Activated B cell treated with CpG ODN at 0.5 μM for 24 hours (primary cell): ENCODE measurements at regions not wholly inside any gene's neighbourhood (a gene's known extent, or its start where the extent isn't known, plus 50 kb on each side); places are given as distances from the start of the nearest gene placed in this dataset.

ENCODE experiments used
- ATAC-seq: fragments of 200-7000 bp; cut with Tn5 transposase; one replicate; pipeline ENCODE4 v1.10.0; 2021; ENCODE audit warnings: low read depth, mild to moderate bottlenecking, moderate library complexity
- CTCF ChIA-PET: fragments of 350-600 bp; sonication (Branson Sonifier 250); formaldehyde crosslinking; loops from one replicate; lab custom pipeline; 2021; ENCODE audit warnings: antibody characterized with exemption; lab: Charles Lee
- POLR2A ChIA-PET: fragments of 350-600 bp; sonication (Branson Sonifier 250); formaldehyde crosslinking; loops from one replicate; lab custom pipeline; 2021; ENCODE audit warnings: antibody characterized with exemption; lab: Charles Lee
- DNase-seq: peaks from one replicate; pipeline ENCODE4 v3.0.0; 2022
- H3K27ac Mint-ChIP-seq: one replicate; pipeline ENCODE4 v1.8.0; 2020; ENCODE audit warnings: mixed read lengths
- H3K27me3 Mint-ChIP-seq: one replicate; pipeline ENCODE4 v1.8.0; 2021; ENCODE audit warnings: mixed read lengths
- H3K36me3 Mint-ChIP-seq: one replicate; pipeline ENCODE4 v1.8.0; 2021; ENCODE audit warnings: low read depth, mixed read lengths
- H3K4me1 Mint-ChIP-seq: one replicate; pipeline ENCODE4 v1.8.0; 2021; ENCODE audit warnings: mixed read lengths
- H3K4me3 Mint-ChIP-seq: one replicate; pipeline ENCODE4 v1.8.0; 2020; ENCODE audit warnings: mild to moderate bottlenecking, mixed read lengths
- H3K9me3 Mint-ChIP-seq: one replicate; pipeline ENCODE4 v1.8.0; 2020; ENCODE audit warnings: mixed read lengths
- CTCF ChIP-seq: fragments of 200-600 bp; IDR thresholded peaks from one replicate; pipeline ENCODE4 v1.8.0; 2022; ENCODE audit warnings: antibody characterized with exemption, mild to moderate bottlenecking
- intact Hi-C: fragments of 100-400 bp; cut with micrococcal nuclease; formaldehyde crosslinking; loops from one replicate; pipeline ENCODE4 v1.15.1; 2024

DNA sequence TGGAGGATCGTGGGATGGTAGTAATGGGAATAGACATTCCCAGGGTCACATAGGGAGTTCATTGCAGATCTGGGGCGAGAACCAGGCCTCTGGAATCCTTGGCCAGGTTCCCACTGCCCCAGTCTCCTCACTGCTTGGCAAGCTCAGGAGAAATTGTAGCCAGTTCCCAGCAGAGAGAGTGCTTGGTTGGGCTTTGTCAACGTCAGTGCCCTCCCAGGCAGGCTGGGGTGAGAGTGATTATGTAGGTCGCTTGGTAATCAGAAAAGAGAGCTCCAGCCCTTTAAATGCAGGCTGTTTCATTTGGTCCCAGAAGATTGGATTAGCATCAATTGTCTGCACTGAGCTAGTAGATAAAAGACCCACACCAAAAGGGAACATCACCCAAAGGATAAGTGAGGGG, 51.8 kb upstream of the GALNT10 start:
- intact Hi-C loops = no loop called here
- DNase-seq (no peak), ATAC-seq (no peak)
- H3K4me1 Mint-ChIP-seq = no peaks in the 10 kb centered on the region
- ChIA-PET CTCF (no interaction called here), POLR2A (no interaction called here)
- TF ChIP-seq CTCF = no peak
- H3K27ac Mint-ChIP-seq = no peak overlapping the region
- no peak overlapping the region for H3K4me3 Mint-ChIP-seq
- H3K36me3 Mint-ChIP-seq = no peaks in the 10 kb centered on the region
- H3K9me3 Mint-ChIP-seq = no peaks in the 10 kb centered on the region
- peaks cover 11% of the 10 kb centered on the region for H3K27me3 Mint-ChIP-seq

DNA sequence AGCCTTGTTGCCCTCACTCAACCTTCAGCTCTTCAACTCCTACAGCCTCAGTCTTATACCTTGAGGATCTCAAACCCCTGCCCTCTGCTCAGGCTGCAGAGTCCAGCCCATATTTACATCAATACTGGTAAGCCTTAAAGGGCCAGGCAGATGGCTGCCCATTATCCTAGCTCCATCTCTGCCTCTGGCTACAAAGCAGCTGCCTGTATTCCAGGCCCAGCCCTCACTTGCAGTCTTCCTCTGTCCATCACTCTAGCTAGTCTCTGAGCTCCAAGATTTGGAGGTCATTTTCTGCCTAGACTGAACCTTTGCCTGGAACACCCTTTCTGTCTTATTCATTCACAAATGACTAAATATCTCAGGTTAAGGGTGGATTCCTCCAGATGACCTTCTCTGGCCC, 50.2 kb upstream of the GALNT10 start:
- DNase-seq (no peak), ATAC-seq (no peak)
- no peaks in the 10 kb centered on the region for H3K36me3 Mint-ChIP-seq
- H3K27ac Mint-ChIP-seq = no peak overlapping the region
- TF ChIP-seq CTCF = no peak
- peaks cover 18% of the 10 kb centered on the region for H3K27me3 Mint-ChIP-seq
- H3K4me1 Mint-ChIP-seq = no peaks in the 10 kb centered on the region
- ChIA-PET CTCF (no interaction called here), POLR2A (no interaction called here)
- intact Hi-C loops = no loop called here
- no peaks in the 10 kb centered on the region for H3K9me3 Mint-ChIP-seq
- H3K4me3 Mint-ChIP-seq = no peak overlapping the region
